ENCODE measurements at regions not wholly inside any gene's neighbourhood (a gene's known extent, or its start where the extent isn't known, plus 50 kb on each side); places are given as distances from the start of the nearest gene placed in this dataset.

DNA sequence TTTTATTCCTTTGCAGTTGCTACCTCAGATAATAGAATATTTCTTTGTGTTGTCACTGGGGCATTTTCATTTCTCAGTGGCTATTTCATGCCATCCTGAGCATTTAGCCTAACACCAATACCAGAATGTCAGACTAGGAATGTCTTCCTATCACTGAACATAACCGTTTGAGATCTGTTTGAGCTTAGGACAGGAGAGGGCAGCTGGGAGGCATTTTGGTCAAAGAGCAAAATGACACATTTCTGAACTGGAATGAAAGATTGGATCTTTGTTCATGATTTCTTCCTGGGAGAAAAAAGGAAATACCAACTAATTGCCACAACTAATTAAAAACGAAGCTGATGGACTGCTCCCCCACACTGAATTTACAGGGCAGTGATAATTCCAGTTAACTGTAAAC, 921.3 kb upstream of the NR2F2 start:
- TF ChIP-seq ZFP30 (CRISPR knock-in tag; IDR thresholded peaks at IDR 0.05) (no peak), BACH2 (CRISPR knock-in tag; IDR thresholded peaks at IDR 0.05; ENCODE audit: borderline replicate concordance) (no peak), RARB (CRISPR knock-in tag; IDR thresholded peaks at IDR 0.05) (no peak), CSDC2 (CRISPR knock-in tag; IDR thresholded peaks at IDR 0.05) (no peak), ISL1 (CRISPR knock-in tag; IDR thresholded peaks at IDR 0.05) (no peak), GLIS3 (CRISPR knock-in tag; IDR thresholded peaks at IDR 0.05) (no peak), ZNF8 (CRISPR knock-in tag; IDR thresholded peaks at IDR 0.05) (no peak), ESRRG (CRISPR knock-in tag; IDR thresholded peaks at IDR 0.05) (no peak), TOX (CRISPR knock-in tag; IDR thresholded peaks at IDR 0.05; ENCODE audit: borderline replicate concordance) (no peak)
- TF ChIP-seq, protein P1, sequence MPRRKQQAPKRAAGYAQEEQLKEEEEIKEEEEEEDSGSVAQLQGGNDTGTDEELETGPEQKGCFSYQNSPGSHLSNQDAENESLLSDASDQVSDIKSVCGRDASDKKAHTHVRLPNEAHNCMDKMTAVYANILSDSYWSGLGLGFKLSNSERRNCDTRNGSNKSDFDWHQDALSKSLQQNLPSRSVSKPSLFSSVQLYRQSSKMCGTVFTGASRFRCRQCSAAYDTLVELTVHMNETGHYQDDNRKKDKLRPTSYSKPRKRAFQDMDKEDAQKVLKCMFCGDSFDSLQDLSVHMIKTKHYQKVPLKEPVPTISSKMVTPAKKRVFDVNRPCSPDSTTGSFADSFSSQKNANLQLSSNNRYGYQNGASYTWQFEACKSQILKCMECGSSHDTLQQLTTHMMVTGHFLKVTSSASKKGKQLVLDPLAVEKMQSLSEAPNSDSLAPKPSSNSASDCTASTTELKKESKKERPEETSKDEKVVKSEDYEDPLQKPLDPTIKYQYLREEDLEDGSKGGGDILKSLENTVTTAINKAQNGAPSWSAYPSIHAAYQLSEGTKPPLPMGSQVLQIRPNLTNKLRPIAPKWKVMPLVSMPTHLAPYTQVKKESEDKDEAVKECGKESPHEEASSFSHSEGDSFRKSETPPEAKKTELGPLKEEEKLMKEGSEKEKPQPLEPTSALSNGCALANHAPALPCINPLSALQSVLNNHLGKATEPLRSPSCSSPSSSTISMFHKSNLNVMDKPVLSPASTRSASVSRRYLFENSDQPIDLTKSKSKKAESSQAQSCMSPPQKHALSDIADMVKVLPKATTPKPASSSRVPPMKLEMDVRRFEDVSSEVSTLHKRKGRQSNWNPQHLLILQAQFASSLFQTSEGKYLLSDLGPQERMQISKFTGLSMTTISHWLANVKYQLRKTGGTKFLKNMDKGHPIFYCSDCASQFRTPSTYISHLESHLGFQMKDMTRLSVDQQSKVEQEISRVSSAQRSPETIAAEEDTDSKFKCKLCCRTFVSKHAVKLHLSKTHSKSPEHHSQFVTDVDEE (CRISPR knock-in tag; IDR thresholded peaks at IDR 0.05): no peak
- TF ChIP-seq, protein P2, sequence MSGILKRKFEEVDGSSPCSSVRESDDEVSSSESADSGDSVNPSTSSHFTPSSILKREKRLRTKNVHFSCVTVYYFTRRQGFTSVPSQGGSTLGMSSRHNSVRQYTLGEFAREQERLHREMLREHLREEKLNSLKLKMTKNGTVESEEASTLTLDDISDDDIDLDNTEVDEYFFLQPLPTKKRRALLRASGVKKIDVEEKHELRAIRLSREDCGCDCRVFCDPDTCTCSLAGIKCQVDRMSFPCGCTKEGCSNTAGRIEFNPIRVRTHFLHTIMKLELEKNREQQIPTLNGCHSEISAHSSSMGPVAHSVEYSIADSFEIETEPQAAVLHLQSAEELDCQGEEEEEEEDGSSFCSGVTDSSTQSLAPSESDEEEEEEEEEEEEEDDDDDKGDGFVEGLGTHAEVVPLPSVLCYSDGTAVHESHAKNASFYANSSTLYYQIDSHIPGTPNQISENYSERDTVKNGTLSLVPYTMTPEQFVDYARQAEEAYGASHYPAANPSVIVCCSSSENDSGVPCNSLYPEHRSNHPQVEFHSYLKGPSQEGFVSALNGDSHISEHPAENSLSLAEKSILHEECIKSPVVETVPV (CRISPR knock-in tag; IDR thresholded peaks at IDR 0.05): no peak
- TF ChIP-seq, protein P3, sequence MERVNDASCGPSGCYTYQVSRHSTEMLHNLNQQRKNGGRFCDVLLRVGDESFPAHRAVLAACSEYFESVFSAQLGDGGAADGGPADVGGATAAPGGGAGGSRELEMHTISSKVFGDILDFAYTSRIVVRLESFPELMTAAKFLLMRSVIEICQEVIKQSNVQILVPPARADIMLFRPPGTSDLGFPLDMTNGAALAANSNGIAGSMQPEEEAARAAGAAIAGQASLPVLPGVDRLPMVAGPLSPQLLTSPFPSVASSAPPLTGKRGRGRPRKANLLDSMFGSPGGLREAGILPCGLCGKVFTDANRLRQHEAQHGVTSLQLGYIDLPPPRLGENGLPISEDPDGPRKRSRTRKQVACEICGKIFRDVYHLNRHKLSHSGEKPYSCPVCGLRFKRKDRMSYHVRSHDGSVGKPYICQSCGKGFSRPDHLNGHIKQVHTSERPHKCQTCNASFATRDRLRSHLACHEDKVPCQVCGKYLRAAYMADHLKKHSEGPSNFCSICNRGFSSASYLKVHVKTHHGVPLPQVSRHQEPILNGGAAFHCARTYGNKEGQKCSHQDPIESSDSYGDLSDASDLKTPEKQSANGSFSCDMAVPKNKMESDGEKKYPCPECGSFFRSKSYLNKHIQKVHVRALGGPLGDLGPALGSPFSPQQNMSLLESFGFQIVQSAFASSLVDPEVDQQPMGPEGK (CRISPR knock-in tag; IDR thresholded peaks at IDR 0.05; ENCODE audit: borderline replicate concordance): no peak
- TF ChIP-seq, protein P4, sequence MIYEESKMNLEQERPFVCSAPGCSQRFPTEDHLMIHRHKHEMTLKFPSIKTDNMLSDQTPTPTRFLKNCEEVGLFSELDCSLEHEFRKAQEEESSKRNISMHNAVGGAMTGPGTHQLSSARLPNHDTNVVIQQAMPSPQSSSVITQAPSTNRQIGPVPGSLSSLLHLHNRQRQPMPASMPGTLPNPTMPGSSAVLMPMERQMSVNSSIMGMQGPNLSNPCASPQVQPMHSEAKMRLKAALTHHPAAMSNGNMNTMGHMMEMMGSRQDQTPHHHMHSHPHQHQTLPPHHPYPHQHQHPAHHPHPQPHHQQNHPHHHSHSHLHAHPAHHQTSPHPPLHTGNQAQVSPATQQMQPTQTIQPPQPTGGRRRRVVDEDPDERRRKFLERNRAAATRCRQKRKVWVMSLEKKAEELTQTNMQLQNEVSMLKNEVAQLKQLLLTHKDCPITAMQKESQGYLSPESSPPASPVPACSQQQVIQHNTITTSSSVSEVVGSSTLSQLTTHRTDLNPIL (CRISPR knock-in tag; IDR thresholded peaks at IDR 0.05; ENCODE audit: low read depth): no peak
- ATAC-seq: no peak

DNA sequence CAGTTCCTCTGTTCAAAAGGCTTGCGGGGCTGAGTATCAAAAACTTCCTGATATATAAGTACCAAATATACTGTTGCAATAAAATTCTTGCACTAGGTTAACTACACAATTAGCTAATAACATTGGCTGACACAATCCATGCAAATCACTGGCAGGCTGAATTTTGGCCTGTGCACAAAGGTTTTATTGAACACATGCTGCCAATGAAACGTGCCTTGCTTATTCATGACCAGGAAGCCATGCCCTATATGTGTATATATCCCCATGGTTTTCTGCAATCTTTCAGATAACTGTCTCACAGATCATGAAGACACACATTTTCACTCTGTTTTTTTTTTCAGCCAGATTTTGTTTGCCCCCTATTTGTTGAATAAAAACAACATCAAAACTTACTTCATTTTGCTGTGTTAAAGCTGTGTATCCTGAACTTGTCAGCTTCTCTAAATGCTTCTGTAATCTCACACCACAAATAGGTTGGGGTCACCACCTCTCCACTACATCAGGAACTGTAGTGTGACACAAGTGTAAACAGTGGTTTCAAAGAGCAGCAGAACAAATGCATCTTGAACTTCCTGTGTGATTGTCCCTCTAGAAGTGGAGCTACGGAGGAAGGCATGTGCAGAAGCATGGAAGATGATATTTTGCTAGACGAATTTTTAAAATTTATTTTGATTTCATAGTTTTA, 920.7 kb upstream of the NR2F2 start:
- ATAC-seq: no peak
- TF ChIP-seq ARNTL (CRISPR knock-in tag; IDR thresholded peaks at IDR 0.05; ENCODE audit: borderline replicate concordance, low read depth) (no peak), PPARA (CRISPR knock-in tag; IDR thresholded peaks at IDR 0.05; ENCODE audit: borderline replicate concordance) (no peak), ZNF565 (CRISPR knock-in tag; conservative IDR thresholded peaks at IDR 0.05; ENCODE audit: low read depth) (no peak)

DNA sequence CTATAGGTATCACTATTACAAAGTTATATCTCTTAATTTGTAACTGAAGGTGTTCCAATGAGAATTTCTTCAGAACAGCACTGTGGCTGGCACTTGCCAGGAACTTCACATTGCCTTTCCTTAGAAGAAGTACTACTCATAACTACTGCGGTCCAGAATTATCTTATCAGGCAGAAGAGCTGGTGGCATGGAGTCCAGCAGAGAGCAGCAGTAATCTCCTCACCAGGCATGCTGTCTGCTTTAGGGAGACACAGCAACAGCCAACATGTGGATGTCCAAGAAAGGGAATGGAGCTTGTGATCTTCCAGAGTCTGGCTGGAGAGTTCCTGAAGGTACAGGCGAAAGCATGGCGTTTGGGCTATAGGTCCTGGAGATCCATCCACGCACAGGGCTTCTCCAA, 919.7 kb upstream of the NR2F2 start:
- TF ChIP-seq RARB (CRISPR knock-in tag; IDR thresholded peaks at IDR 0.05): no peak
- TF ChIP-seq ZNF565 (CRISPR knock-in tag; conservative IDR thresholded peaks at IDR 0.05; ENCODE audit: low read depth): no peak
- TF ChIP-seq, protein P5, sequence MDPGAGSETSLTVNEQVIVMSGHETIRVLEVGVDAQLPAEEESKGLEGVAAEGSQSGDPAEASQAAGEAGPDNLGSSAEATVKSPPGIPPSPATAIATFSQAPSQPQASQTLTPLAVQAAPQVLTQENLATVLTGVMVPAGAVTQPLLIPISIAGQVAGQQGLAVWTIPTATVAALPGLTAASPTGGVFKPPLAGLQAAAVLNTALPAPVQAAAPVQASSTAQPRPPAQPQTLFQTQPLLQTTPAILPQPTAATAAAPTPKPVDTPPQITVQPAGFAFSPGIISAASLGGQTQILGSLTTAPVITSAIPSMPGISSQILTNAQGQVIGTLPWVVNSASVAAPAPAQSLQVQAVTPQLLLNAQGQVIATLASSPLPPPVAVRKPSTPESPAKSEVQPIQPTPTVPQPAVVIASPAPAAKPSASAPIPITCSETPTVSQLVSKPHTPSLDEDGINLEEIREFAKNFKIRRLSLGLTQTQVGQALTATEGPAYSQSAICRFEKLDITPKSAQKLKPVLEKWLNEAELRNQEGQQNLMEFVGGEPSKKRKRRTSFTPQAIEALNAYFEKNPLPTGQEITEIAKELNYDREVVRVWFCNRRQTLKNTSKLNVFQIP (CRISPR knock-in tag; IDR thresholded peaks at IDR 0.05; ENCODE audit: borderline replicate concordance, low read depth): no peak
- no peak for TF ChIP-seq SNAI2 (CRISPR knock-in tag; IDR thresholded peaks at IDR 0.05)
- no peak for TF ChIP-seq BACH2 (CRISPR knock-in tag; IDR thresholded peaks at IDR 0.05; ENCODE audit: borderline replicate concordance)
- TF ChIP-seq ESRRG (CRISPR knock-in tag; IDR thresholded peaks at IDR 0.05): no peak
- TF ChIP-seq, protein P3 (CRISPR knock-in tag; IDR thresholded peaks at IDR 0.05; ENCODE audit: borderline replicate concordance): no peak
- no peak for ATAC-seq

Measured in SK-N-SH treated with all-trans-retinoic acid at 6 μM for 48 hours (cell line).